ENCODE measurements at regions not wholly inside any gene's neighbourhood (a gene's known extent, or its start where the extent isn't known, plus 50 kb on each side); places are given as distances from the start of the nearest gene placed in this dataset.
A peak's percentile ranks its signal among the peaks of the same experiment; 100 is the strongest.

- DNase-seq = no peak
Observed at GRCh38 chr3:113138839-113139743, 72.3 kb upstream of the BOC start.

- peak; percentile 21 to 32 for DNase-seq
Observed at GRCh38 chr3:113140876-113141275, 70.5 kb upstream of the BOC start.

GRCh38 chr3:113141543-113141942 is 69.8 kb upstream of the BOC start:
- no peak for DNase-seq

GRCh38 chr3:113142476-113142875 is 68.9 kb upstream of the BOC start:
- DNase-seq = no peak

- DNase-seq = no peak
Observed at GRCh38 chr3:113143353-113143752, 68.0 kb upstream of the BOC start.

- no peak for DNase-seq
Observed at GRCh38 chr3:113147681-113148261, 63.6 kb upstream of the BOC start.

- DNase-seq = no peak
Observed at GRCh38 chr3:113148284-113148683, 63.1 kb upstream of the BOC start.

GRCh38 chr3:113150250-113150649 is 61.1 kb upstream of the BOC start:
- no peak for DNase-seq

- no peak for DNase-seq
Observed at GRCh38 chr3:113151461-113152031, 59.8 kb upstream of the BOC start.

- DNase-seq = no peak
Observed at GRCh38 chr3:113152849-113153248, 58.5 kb upstream of the BOC start.

GRCh38 chr3:113153499-113154107 is 57.8 kb upstream of the BOC start:
- no peak for DNase-seq

GRCh38 chr3:113156816-113157333 is 54.5 kb upstream of the BOC start:
- no peak for DNase-seq

GRCh38 chr3:113157408-113158030 is 53.8 kb upstream of the BOC start:
- no peak for DNase-seq

- DNase-seq = no peak
Observed at GRCh38 chr3:113158171-113158570, 53.2 kb upstream of the BOC start.
